NCI-H2171 treated with DMSO at 0.1 percent for 48 hours (cell line): ENCODE measurements at regions not wholly inside any gene's neighbourhood (a gene's known extent, or its start where the extent isn't known, plus 50 kb on each side); places are given as distances from the start of the nearest gene placed in this dataset.
A peak's percentile ranks its signal among the peaks of the same experiment; 100 is the strongest.
"Not testable (repeated sequence)": the region's sequence is repeated elsewhere in the genome, so short reads cannot be mapped to it uniquely, and the experiment has no call there.

Experiments
- DNase-seq: peaks from one replicate; lab custom pipeline; 2025; lab: John Stamatoyannopoulos, UW

- DNase-seq: no peak
Observed at GRCh38 chrX:63466690-63467089, 115.6 kb upstream of the SPIN4 start.

GRCh38 chrX:63458981-63459380 lies 107.8 kb upstream of the SPIN4 start:
- DNase-seq: no peak

DNA sequence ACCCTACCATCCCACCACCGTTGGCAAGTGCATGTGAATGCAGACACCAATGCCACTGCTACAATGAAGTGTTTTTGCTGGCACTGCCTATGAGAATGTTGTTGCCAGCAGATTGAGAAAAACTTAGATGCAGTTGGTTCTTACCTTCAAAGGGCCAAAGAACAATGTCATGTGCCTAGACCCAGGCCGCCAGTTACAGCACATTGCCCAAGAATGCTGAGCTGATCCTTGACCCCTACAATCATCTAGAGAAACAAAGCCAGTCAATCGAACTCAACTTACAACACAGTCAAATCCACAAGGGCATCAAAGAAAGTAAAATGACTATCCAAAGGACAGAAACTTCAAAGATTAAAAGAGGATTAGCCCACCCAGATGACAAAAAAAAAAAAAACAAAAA lies 102.4 kb upstream of the SPIN4 start:
- DNase-seq: no peak

DNA sequence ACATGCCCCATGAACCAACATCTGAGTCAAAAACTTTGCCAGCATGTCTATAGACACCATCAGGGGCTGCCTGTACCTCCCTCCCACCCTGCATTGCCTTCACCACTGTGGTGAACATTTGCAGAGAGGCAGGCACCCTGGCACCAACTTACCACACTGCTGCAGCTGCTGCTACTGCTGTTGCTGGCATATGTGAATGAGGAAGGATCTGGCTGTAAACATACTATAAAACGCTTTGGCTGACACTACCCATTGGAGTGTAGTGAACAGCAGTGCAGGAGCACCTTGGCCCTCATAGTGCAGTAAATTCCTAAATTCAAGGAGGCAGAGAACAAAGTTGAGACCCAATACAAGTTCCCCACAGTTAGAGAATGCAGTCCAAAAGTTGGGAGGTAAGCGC lies 90.6 kb upstream of the SPIN4 start:
- DNase-seq: no peak

GRCh38 chrX:63439580-63439979 lies 88.4 kb upstream of the SPIN4 start:
- DNase-seq: no peak

GRCh38 chrX:63436865-63437264 lies 85.7 kb upstream of the SPIN4 start:
- DNase-seq: no peak

DNA sequence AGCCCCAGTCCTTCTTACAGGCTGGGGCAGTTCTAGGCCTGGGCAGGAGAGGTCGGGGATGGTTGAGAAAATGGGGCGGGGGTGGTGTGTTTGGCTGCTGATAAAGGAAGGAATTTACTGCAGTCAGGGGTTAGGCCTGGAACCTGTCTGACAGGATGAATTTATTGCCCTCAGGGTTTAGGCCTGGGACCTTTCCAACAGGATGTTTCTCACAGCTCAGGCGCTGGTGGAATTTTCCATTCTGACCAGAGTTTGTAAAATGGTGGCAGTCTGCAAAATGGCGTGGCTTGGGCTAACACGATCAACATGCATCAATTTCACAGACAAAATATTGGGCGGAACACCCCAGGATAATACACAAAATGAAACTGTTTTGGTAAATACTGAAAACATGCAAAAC lies 83.5 kb upstream of the SPIN4 start:
- DNase-seq: no peak

DNA sequence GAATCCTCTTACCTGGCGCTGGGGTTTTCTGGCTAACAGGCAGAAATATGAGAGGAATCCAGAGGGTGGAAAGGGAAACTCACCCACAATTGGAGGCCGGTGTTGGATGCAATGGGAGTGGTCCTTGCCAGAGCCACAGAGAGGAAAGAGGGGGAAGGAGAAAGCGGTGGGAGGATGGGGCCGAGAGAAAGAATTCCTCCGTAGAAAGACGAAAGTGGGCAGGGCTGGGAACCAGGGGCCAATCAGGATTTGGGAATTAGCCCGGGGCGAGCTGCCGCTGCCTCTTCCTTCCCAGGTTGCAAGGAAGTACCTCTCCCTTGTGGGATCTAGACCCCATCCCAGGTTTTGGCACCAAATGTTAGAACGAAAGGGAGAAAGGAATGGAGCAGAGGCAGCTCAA lies 83.1 kb upstream of the SPIN4 start:
- DNase-seq: no peak

GRCh38 chrX:63430026-63430425 lies 78.9 kb upstream of the SPIN4 start:
- DNase-seq: no peak

- DNase-seq: no peak
Observed at GRCh38 chrX:63428348-63428747, 77.2 kb upstream of the SPIN4 start.

- no peak for DNase-seq
Observed at GRCh38 chrX:63426519-63426918, 75.4 kb upstream of the SPIN4 start.

DNA sequence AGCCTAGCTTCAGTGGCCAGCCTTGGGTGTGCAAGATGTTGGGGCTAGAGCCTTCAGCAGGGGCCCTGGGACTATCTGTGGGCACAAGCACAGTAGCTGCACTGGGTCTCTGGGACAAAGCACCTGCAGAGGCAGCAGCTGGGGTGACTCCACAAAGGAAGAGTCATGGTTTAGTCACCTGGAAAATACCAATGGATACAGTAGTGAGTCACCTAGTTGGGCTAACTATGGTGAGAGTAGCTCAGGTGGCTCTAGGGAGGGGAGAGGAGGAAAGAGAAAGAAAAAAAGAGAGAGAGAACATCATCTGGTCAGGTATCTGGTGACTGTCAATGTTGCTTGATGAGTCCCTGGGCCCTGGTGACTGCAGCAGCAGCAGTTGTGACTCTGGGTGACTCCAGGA lies 72.9 kb upstream of the SPIN4 start:
- DNase-seq: peak; percentile 0

DNA sequence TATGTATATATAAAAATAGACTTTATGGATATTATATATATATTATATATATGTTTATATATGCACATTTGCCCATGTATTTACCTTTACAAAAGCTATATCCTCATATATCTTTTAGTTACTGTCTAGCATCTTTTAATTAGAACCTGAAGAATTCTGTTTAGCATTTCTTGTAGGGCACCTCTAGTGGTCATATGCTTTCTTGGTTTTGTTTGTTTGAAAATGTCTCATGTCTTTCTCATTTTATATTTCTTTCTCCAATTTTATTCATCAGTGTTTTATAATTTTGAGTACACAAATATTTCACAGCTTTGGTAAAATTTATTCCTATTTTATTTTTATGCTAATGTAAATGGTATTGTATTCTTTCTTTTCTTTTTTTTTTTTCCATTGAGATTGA lies 70.3 kb upstream of the SPIN4 start:
- DNase-seq: no peak

- no peak for DNase-seq
Observed at GRCh38 chrX:63418211-63418610, 67.1 kb upstream of the SPIN4 start.

DNA sequence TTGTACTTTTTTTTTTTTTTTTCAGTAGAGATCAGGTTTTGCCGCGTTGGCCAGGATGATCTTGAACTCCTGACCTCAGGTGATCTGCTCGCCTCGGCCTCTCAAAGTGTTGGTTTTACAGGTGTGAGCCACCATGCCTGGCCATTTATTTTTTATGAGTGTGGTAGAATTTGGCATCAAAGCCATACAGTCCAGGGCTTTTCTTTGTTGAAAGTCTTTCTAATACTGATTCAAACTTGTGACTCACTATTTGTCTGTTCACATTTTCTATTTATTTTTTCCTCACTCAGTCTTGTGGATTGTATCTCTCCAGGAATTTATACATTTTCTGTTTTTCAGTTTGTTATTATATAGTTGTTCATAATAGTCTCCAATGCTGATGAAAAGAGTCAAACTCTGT lies 66.5 kb upstream of the SPIN4 start:
- DNase-seq: no peak

GRCh38 chrX:63409934-63410333 lies 58.8 kb upstream of the SPIN4 start:
- not testable (repeated sequence) for DNase-seq

DNA sequence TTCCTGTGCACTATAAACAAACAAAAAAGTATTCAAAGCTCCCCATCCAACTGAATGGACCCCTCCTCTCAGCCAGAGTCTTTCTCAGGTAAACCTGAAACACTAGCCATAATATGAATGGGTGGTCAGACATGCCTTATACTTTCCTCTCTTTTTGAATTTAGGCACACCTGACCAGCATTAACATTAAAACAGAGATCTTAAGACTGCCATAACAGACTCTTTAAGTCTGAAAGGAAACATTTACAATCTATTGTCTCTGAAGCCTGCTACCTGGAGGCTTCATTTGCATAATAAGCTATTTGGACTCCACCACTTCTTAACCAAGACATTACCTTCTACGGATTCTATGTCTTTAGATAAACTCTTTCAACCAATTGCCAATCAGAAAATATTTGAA lies 56.9 kb upstream of the SPIN4 start:
- DNase-seq: no peak

DNA sequence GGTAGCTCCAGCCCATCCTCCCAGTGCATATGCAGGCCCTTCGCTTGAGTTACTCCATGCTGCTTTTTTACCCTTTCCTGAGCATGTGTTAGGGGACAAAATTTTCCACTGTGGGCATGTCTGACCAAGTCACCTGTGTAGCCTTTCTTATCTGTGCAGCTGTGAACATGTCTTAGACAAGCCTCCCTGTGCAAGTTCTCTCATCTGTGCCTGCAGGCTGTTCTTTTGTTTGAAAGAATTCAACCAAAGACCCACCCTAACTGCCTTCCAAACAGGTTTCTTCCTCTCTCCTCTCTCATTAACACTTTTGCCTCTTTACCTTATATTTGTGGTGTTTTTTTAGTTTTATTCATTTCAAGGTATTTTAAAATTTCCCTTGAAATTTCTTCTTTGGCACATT lies 53.2 kb upstream of the SPIN4 start:
- DNase-seq: peak; percentile 0

- DNase-seq: no peak
Observed at GRCh38 chrX:63402106-63402505, 51.0 kb upstream of the SPIN4 start.
